ENCODE measurements at regions not wholly inside any gene's neighbourhood (a gene's known extent, or its start where the extent isn't known, plus 50 kb on each side); places are given as distances from the start of the nearest gene placed in this dataset.

DNA sequence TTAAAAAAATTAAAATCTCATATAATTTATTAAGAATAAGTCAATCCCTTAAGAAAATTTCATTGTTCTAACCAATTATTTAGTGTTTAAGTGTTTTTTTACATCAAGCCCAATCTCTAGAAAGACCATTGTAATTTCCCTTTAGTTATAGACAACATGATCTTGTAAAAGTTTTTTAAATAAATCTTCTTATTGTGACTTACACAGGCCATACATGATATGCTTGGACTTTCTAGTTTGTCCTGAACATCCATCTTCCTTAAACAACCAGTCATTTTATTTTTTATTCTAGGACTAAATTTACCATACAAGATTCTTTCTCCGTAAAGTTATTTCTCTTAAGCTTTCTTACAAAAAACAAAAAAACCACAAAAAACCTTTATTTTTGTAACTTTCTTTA lies 126.5 kb upstream of the MAST4 start:
- no peak for DNase-seq (ENCODE audit: low spot score)

DNA sequence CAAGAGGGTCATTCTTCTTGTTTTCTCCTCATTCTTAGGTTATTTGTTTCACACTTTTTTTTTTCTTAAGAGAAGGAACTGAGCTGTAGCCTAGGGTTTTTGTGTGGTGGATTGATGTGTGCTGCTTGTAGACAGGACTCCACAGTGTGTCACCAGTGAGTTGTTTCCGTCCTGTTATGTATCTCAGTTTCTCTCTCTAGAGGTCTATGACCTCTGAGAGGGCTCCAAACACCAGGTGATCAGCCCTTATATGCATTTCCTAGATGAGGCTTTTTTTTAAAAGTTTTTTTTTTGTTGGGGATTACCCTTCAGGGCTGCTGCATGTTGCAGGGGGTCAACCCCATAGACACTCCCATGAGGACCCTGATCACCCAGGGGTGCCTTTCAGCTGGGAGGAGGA lies 124.2 kb upstream of the MAST4 start:
- DNase-seq (ENCODE audit: low spot score), result no peak

DNA sequence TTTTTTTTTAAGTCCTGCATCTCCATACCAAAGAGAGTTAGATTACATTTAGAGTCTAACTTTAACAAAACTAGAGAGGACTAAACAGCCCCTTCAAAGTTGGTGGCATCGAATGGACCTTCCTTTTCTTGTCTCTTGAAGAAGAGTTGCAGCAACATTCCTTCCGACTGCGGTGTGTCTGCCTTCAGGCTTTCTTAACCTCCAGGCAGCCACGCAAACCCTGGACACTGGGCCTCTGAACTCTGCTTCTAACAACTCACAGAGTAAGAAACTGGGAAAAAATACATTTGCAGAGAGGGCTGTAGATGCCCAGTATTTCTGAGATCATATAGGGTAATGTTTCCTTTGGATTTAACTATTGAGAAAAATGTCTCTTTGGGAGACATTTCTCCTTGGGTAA lies 120.5 kb upstream of the MAST4 start:
- DNase-seq (ENCODE audit: low spot score), result no peak

DNA sequence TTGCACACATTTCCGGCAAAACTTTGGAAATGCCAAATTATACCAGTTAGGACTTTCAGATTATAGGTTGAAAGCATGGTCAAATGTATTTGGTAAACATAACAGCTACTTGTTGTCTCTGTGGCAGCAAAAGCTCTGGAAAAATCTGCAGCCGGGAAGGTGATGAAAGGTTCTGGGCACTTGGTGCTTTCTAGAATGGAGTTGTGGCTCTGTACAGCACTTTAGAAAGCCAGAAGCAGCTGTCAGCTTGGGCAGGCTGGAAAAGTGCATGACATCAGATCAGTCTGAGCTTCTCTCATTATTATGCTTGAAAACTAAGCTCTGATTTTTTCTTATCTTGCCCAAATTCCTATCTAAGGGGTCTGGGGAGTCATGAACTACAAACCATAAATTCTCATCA lies 118.6 kb upstream of the MAST4 start:
- DNase-seq (ENCODE audit: low spot score), result no peak

DNA sequence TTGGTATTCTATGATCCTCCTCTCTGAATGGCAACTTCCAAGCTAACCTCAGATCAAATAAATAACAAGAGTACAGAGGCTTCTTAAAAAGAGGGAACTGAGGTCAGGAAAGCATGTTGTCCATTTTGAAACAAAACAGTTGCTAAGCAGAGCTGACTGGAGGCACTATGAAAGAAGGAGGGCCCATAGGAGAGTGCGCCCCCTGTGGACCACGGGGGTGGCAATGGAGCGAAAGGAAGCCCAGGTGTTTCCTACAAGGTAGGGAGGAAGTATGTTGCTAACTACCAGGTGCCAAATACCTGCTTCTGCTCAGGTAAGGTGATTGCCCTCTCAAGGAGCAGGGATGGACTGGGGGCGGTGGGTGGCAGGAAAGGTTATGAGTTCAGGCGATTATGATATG lies 101.8 kb upstream of the MAST4 start:
- DNase-seq (ENCODE audit: low spot score), result no peak

DNA sequence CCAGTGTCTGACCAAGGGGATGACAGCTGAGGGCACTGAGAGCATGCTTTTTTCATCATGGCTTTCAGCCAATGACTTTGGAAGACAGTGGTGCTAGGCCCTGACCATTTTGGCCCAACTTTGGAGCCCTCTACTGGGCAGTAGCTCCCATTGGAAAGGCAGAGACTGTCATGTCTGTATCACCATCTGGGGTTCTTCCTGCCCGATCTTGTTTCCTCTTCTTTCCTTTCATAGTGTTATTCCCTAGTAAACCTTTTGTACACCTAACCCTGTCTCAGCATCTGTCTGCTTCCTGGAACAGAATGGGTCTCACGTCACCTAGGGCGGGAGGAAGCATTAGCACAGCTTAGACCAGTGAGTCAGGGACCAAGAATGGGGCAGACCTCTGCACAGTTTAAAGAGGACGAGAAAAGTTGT lies 97.4 kb upstream of the MAST4 start:
- DNase-seq (ENCODE audit: low spot score), result no peak

DNA sequence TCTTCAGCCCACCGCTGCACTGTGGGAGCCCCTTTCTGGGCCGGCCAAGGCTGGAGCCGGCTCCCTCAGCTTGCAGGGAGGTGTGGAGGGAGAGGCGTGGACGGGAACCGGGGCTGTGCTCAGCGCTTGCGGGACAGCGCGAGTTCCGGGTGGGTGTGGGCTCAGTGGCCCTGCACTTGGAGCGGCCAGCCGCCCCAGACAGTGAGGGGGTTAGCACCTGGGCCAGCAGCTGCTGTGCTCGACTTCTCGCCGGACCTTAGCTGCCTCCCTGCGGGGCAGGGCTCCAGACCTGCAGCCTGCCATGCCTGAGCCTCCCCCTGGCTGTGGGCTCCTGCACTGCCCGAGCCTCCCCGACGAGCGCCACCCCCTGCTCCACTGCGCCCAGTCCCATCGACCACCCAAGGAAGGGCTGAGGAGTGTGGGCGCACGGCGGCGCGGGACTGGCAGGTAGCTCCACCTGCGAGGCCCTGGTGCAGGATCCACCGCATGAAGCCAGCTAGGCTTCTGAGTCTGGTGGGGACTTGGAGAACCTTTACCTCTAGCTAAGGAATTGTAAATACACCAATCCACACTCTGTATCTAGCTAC lies 92.9 kb upstream of the MAST4 start:
- no peak for DNase-seq (ENCODE audit: low spot score)

DNA sequence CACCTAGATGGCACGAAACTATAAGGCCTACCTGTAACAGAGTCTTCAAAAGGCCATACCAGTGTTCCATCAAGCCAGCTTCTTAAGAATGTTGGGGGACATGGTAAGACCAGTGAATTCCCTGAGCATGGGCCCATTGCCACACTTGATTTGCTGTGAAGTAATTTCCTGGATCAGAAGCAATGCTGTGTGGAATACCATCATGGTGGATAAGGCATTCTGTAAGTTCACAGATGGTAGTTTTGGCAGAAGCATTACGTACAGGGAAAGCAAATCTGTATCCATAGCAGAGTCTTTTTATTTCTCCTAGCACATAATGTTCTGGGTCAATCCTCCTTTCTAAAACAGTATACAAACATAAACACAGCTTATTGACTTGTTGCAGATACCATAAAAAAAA lies 89.1 kb upstream of the MAST4 start:
- no peak for DNase-seq (ENCODE audit: low spot score)

DNA sequence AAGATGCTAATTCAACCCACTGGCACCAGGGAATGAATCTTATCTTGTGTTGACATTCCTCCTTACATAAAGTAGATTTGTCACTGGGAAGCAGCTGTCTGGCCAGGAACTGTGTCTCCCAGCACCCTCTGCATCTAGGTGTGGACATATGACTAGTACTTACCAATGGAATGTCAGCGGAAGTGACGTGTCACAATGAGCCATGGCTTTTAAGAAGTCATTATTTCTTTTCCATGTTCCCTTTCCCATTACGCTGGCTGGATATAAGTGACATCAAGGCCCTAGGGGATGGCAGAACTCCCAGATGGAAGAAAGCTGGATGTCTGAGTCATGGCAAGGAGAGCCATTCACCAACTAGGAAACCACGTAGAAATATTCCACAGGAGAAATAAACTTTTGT lies 84.7 kb upstream of the MAST4 start:
- no peak for DNase-seq (ENCODE audit: low spot score)

DNA sequence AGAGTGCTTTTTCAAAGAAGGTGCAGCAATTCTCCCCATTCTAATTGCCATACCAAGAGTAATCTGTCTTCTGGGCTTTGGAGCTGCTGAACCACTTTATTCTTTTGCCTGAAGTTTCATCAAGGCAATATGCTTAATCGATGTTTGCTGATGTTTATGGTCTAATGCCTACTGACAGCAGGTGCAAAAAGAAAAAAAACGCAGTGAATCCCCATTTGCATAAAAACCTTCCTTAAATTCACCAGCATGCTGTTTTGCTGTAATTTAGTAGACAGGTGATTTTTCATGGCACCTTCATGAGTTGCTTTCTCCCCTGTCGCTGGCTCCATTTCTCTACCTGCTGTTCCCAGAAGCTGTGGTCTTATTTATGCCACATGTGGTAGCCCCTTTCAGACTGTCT lies 83.1 kb upstream of the MAST4 start:
- no peak for DNase-seq (ENCODE audit: low spot score)

DNA sequence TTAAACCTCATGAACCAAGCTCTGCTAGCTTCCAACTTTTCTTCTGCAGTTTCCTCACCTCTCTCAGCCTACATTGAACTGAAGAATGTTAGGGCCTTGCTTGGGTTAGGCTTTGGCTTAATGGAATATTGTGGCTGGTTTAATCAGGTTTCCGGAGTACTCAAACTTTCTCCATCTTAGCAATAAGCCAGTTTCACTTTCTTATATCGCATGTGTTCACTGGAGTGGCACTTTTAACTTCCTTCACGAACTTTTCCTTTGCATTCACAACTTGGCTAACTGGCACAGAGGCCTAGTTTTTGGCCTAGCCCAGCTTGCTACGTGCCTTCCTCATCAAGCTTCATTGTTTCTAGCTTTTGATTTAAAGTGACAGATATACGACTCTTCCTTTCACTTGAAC lies 81.0 kb upstream of the MAST4 start:
- DNase-seq (ENCODE audit: low spot score), result no peak

DNA sequence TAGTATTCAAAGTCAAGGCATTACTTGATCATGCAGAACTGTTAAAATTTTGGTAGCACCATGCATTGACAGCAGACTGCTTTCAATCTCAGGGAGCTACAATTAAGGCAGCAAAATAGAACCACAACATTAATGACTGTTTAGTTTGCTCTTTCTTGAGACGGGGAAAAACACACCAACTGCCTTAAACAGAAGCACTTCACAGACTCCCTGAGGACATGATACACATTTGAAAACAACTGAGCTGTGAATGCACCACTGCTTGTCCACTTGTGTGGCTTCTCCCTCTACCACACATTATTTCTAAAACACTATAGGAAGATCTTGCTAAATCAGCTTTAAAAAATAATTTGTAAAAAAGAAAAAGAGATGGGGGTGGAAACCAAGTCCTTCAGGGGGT lies 79.6 kb upstream of the MAST4 start:
- no peak for DNase-seq (ENCODE audit: low spot score)

DNA sequence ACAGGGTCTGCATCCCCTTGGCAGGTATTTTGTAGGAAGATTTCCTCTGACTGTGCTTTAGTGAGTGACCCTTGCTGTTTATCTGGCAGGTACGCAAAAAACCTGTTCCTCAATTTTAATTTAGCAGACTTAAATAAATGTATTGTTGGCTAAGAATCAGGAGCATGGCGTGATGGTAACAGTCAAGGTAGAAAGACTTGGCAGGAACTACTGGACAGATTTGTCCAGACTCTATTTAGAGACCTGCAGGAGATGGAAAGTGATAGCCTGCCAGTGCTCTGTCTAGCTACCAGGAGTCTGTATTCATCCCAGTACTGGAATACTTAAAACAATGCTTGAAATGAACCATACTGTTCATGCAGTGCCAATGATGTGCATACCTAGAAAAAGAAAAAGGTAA lies 78.8 kb upstream of the MAST4 start:
- no peak for DNase-seq (ENCODE audit: low spot score)

DNA sequence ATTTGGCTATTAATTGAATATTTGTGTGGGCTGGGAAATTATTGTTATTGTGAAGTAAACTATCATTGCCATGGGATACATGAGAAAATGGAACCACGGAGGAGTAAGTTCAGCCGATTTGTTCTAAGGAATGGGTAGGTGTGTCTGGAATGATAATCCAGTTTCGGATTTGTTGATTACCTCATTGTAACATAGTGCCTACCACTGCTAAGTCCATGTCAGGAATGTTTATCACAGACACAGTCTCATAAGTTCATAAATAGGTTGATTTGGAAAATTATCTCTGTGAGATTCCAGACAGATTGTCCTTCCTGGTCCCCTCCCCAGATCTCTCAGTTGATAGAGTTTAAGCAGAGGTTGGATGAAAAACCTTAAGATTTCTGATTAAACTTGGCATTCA lies 78.1 kb upstream of the MAST4 start:
- no peak for DNase-seq (ENCODE audit: low spot score)

DNA sequence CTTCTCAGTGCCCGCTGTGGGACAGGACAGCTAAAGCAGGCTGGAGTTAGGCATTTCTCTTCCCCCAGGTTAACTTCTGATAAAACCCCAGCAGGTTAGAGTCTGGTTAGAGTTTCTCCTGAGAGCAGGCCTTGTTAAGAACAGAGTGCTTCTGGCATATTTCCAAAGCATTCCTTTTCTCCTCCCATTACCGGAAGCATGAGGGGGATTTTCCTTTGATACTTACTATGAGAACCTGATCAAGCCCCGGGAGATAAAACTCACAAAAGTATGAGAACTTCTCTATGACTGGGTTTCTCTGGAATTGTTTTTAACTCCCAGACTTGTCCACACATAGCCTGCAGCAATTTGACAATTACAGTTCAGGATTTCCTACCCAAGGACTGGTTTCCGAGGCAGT lies 77.4 kb upstream of the MAST4 start:
- no peak for DNase-seq (ENCODE audit: low spot score)

DNA sequence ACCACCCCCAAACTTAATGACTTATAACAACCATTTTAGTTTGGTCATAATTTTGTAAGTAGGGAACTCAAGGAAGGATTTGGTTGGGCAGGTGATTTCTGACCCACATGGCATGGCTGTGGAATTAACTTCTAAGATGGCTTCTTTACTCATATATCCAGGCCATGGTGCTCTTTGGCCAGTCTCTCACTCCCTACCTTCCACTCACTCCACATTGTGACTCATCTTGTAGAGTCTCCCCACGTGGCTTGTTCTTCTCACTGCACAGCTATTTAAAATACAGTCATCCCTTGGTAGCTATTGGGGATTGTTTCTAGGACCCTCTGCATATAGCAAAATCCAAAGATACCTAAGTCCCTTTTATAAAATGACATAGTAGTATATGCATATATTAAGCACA lies 76.6 kb upstream of the MAST4 start:
- DNase-seq (ENCODE audit: low spot score), result no peak

DNA sequence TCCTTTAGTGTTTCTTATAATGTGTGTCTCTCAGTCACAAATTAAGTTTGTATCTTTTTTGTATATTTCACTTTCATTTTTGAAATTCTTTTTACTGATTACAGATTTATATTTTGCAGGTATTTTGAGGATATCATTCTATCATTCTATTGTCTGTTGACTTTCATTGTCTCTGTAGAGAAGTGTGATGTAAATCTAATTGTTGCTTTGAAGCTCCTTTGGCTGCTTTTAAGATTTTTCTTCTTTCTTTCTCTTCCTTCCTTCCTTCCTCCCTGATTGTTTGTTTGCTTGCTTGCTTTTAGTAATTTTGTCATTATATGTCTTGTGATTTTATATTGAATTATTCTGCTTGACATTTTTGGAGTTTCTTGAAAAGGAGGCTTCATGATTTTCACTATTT lies 75.3 kb upstream of the MAST4 start:
- DNase-seq (ENCODE audit: low spot score), result no peak

DNA sequence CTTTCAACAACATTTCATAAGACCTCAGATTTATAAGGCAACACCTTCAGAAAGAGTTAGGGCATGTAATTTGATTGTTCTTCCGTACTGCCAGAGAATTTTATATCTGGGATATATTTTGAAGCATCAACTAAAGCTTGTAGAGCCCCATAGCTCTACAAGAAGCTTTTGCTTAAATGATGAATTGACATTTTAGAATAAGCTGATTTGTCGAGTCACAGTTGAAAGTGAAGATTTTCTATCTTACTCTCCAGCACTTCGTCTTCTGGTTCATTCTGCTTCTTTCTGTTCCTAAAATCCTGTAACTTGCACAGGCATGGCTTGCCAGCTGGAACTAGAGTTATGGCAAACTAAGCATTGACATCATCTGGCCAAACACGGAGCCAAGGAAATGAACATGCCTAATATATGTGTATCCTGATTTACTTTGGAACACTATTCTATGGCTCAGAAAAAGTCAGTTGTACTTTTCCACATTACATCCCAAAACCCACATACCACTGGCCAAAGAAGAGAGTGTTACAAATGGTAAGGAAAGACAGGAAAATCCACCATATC lies 68.6 kb upstream of the MAST4 start:
- no peak for DNase-seq (ENCODE audit: low spot score)

DNA sequence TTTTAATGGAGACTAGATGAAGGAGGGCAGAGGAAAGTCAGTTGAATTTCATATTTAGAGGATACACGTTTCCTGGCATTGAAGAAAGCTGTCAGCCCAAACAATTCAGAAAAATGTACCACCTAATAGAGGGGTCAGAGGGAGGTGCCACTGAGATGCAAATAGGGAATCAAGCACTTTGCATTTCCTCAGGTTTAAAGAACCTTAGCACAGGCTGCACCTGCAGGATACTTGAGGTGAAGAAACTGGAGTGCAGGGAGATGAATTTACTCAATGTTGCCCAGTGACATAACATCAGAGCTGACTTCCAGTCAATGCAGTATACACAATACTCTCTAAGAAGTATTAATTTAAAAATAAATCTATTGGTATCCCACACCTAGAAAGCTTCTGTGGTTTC lies 67.0 kb upstream of the MAST4 start:
- DNase-seq (ENCODE audit: low spot score), result no peak

DNA sequence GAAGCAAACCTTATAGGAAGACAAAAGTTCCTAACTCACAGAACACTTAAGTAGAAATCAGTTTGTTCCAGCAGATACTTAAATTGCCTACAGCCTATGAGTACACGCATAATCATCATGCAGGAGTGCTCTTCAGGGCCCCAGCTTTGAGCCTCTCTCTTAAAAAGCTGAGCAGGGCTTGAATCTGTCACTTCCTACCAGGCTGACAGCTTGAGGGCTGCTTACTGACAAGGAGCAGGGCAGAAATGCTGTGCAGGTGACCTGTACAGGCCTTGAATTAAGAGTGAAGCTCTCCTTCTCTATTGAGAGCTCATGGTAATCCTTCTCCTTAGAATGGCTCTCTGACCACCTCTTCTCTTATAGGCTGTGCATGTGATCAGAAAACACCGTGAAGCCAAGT lies 66.5 kb upstream of the MAST4 start:
- no peak for DNase-seq (ENCODE audit: low spot score)

DNA sequence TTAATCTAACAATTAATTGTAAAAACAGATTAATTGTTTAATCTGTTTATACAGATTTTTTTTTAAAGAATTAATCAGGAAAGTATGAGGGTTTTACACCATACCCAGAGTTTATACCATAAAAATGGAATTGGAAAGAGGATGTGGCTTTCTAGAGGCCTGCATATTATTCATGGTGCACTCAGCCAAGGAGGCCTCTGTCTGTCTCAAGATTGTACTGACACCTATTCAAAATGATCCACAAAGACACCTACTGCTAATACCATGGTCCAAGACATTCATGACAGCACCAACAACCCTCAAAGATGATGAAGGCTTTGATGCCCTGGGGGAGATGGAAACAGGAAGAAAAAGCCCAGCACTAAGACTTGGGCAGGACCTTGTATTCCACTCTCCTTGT lies 58.1 kb upstream of the MAST4 start:
- DNase-seq (ENCODE audit: low spot score), result no peak

DNA sequence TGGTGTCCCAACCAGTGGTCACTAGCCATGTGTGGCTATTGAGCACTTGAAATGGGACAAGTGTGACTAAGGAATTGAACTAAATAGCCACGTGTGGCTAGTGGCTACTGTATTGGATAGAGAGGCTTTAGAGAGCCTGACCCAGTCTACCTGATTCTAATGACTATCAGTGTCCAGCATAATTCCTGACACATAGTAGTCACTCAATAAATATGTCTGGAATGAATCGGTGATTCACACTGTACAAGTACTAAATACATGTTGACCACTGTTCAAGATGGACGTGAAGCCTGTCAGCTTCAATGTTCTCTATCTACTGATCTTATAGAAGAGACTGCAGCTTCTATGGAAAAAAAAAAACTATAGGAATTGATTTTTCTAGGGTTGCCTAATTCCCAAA lies 57.7 kb upstream of the MAST4 start:
- no peak for DNase-seq (ENCODE audit: low spot score)

DNA sequence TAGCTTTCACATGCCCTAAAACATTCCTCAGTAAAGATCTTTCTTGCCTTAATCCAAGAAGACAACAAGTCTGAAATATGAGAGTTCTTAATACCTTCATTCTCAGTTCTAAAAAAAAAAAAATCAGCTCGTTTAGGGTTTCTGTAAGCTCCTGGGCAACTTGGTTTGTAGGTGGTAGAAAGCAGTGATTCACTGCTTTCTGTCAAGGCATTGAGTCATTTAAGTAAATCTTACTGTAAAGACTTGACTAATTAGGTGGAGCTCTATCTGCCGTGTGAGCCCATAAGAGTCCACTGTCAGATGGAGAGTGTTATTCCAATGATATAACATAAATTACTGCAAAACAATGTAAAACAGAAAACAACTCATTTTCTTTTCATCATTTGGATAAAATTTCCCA lies 56.1 kb upstream of the MAST4 start:
- DNase-seq (ENCODE audit: low spot score), result no peak

DNA sequence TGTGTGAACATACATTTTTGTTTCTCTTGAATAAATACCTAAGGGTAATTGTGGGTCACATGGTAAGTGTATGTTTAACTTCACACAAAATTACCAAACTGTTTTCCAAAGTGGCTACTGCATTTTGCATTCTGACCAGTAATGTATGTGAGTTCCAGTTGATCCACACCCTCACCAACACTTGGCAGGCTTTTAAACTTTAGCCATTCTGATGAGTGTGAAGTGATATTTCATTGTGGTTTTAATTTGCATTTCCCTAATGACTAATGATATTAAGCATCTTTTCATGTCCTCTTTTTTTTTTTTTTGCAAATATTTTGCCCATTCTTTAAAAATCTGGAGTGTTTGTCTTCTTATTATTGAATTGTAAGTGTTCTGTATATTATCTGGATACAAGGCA lies 53.5 kb upstream of the MAST4 start:
- no peak for DNase-seq (ENCODE audit: low spot score)
